Stomach (tissue), 8 donors: ENCODE measurements at regions not wholly inside any gene's neighbourhood (a gene's known extent, or its start where the extent isn't known, plus 50 kb on each side); places are given as distances from the start of the nearest gene placed in this dataset.

ENCODE experiments used
- DNase-seq, 2 donors: peaks; one replicate each; pipeline versions ENCODE4 v3.0.0 to v3.0.0-alpha.2; 2013 to 2019
- H3K27ac ChIP-seq, 5 donors: fragments of 200-600 bp in 4 of 5; sonication (generic) in 4 of 5; one replicate each; pipeline ENCODE4 v1.5.1; 2013 to 2019; ENCODE audit warnings: mild to moderate bottlenecking in 1 of 5, moderate library complexity in 1 of 5
- H3K27me3 ChIP-seq, 3 donors: fragments of 200-600 bp; sonication (generic); one replicate each; pipeline ENCODE4 v1.5.1; 2017 to 2019; ENCODE audit warnings: mixed run types in 1 of 3
- H3K36me3 ChIP-seq, 4 donors: fragments of 200-600 bp; sonication (generic); 1 replicate in 3 of 4; 2 replicates in 1 of 4; pipeline ENCODE4 v1.5.1; 2016 to 2019
- H3K4me1 ChIP-seq, 4 donors: fragments of 200-600 bp; sonication (generic); one replicate each; pipeline ENCODE4 v1.5.1; 2016 to 2019
- H3K4me3 ChIP-seq, 4 donors: fragments of 200-600 bp; sonication (generic) in 3 of 4; one replicate each; pipeline ENCODE4 v1.5.1; 2016 to 2019; ENCODE audit warnings: mild to moderate bottlenecking in 1 of 4
- H3K9me3 ChIP-seq, 4 donors: fragments of 200-600 bp; sonication (generic); one replicate each; pipeline ENCODE4 v1.5.1; 2016 to 2019
- CTCF ChIP-seq, 7 experiments: fragments of 450-650 bp in 4 of 7; fragments of 200-600 bp in 3 of 7; sonication (generic) in 3 of 7; IDR thresholded peaks; one replicate each; pipeline ENCODE4 v1.5.1; 2016 to 2019; ENCODE audit warnings: antibody characterized with exemption in 7 of 7, control low read depth in 2 of 7, mild to moderate bottlenecking in 1 of 7
- EP300 ChIP-seq: sonication (generic); formaldehyde crosslinking; IDR thresholded peaks from one replicate; pipeline ENCODE4 v1.6.1; 2017; ENCODE audit warnings: antibody characterized with exemption
- POLR2A ChIP-seq, 4 donors: fragments of 450-650 bp; IDR thresholded peaks; one replicate each; pipeline ENCODE4 v1.6.1; 2016; ENCODE audit warnings: antibody characterized with exemption in 4 of 4, control low read depth in 2 of 4, mild to moderate bottlenecking in 1 of 4, moderate library complexity in 1 of 4
- POLR2AphosphoS5 ChIP-seq, 3 donors: sonication (generic); formaldehyde crosslinking; IDR thresholded peaks; one replicate each; pipeline ENCODE4 v1.6.1; 2016; ENCODE audit warnings: antibody characterized with exemption in 3 of 3
- WGBS, 5 donors: extraction: QIAGEN DNeasy Blood & Tissue Kit in 3 of 5; methylation state at CpG; one replicate each; pipeline versions ENCODE4 v1.1.5 to v1.1.7; 2013 to 2018; 5-methylcytosine and 5-hydroxymethylcytosine counted together
- intact Hi-C: fragments of 100-400 bp; cut with DNase I; formaldehyde crosslinking; loops from one replicate; pipeline ENCODE4 v1.15.1; 2023; ENCODE audit warnings: low total_unique reads
- donor health status: healthy with polysubstance abuse.
- donor health status: Bipolar disorder and iron deficiency.
- donor health status: healthy.

DNA sequence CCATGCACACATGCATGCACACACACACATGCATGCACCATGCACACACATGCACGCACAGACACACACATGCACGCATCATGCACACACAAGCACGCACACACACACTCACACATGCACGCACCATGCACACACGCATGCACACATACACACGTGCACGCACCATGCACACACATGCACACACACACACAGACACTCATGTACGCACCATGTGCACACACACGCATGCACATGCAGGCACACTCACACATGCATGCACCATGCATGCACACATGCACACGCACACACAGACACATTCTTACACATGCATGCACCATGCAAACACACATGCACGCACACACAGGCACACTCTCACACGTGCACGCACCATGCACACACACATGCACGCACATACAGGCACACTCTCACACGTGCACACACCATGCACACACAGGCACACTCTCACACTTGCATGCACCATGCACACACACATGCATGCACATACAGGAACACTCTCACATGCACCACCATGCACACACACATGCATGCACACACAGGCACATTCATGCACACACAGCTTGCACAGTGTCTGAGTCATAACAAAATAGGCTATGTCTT, 117.5 kb downstream of the TENT4A start:
- Histone ChIP-seq H3K27me3 (no peaks in the 10 kb centered on the region), H3K4me3 (no peak overlapping the region), H3K36me3 (no peaks in the 10 kb centered on the region), H3K4me1 (peaks cover 0 to 8% (median 0%) of the 10 kb centered on the region in 4 donors), H3K9me3 (peaks cover 0 to 7% (median 0%) of the 10 kb centered on the region in 4 donors), H3K27ac (no peak overlapping the region)
- intact Hi-C loops, result no loop called here
- TF ChIP-seq CTCF (IDR thresholded peaks at IDR 0.05) (no peak), EP300 (no peak), POLR2A (IDR thresholded peaks at IDR 0.05) (no peak), POLR2AphosphoS5 (IDR thresholded peaks at IDR 0.05) (no peak)
- no peak for DNase-seq
- 88 to 98% (median 92%) methylated on average over 15 of the region's 15 CpGs for WGBS, 5 donors

DNA sequence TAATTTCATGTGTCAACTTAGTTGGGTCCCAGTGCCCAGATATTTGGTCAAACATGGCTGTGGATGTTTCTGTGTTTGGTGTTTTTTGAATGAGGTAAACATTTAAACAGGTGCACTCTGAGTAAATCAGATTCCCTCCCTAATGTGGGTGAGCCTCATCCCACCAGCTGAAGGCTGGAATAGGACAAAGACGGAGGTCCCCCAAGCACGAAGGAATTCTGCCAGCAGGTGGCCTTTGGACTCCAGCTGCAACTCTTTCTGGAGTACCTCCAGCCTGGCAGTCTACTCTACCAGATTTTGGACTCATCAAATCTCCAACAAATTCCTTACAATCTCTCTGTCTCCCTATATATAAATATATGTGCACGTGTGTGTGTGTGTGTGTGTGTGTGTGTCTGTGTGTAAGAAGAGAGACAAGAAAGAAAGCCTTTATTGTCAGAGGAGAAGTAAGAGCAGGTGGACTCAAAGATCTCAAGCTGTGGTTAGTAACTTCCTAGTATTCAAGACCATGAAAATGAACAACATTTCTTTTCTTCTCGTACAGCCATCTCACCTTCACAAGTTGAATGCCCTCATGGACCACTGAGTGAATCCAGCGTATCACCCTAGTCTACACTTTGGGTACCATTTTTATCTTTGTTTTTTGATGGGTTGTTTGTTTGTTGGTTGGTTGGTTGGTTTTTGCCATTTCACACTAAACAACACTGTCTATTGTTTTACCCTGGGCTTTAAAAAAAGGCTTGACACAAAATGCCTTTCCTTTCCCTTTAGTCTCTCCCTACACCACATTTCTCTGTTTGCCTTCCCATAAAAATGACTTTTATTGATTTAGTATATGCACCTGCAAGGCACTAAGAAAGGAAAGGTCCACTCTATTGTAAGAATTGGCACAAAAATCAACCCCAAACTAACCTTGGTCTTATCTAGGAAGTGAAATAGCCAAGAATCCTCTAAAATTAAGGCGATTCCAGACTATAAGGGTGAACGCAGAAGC, 118.7 kb downstream of the TENT4A start:
- no peak for DNase-seq
- H3K9me3 ChIP-seq, result peaks cover 0 to 9% (median 0%) of the 10 kb centered on the region in 4 donors
- H3K27ac ChIP-seq, result no peak overlapping the region
- intact Hi-C loops, result no loop called here
- no peaks in the 10 kb centered on the region for H3K27me3 ChIP-seq
- WGBS, 5 donors, result 71 to 77% (median 73%) methylated on average over 7 of the region's 7 CpGs
- no peak overlapping the region for H3K4me3 ChIP-seq
- no peaks in the 10 kb centered on the region for H3K36me3 ChIP-seq
- TF ChIP-seq POLR2AphosphoS5 (IDR thresholded peaks at IDR 0.05) (no peak), CTCF (IDR thresholded peaks at IDR 0.05) (no peak), EP300 (no peak), POLR2A (IDR thresholded peaks at IDR 0.05) (no peak)
- peaks cover 0 to 8% (median 0%) of the 10 kb centered on the region in 4 donors for H3K4me1 ChIP-seq

- peaks cover 0 to 19% (median 0%) of the 10 kb centered on the region in 4 donors for H3K9me3 ChIP-seq
- 34 to 71% (median 63%) methylated on average over 2 of the region's 2 CpGs for WGBS, 5 donors
- no peaks in the 10 kb centered on the region for H3K36me3 ChIP-seq
- no peak overlapping the region for H3K4me3 ChIP-seq
- intact Hi-C loops, result no loop called here
- peaks cover 0 to 8% (median 0%) of the 10 kb centered on the region in 4 donors for H3K4me1 ChIP-seq
- peaks cover 0 to 3% (median 0%) of the 10 kb centered on the region in 3 donors for H3K27me3 ChIP-seq
- no peak overlapping the region for H3K27ac ChIP-seq
- no peak for TF ChIP-seq POLR2AphosphoS5 (IDR thresholded peaks at IDR 0.05)
- no peak for DNase-seq
Observed at GRCh38 chr5:6832994-6833393, 119.8 kb downstream of the TENT4A start.

- 80 to 100% (median 86%) methylated on average over 1 of the region's 1 CpG for WGBS, 5 donors
- intact Hi-C loops, result no loop called here
- Histone ChIP-seq H3K4me3 (no peak overlapping the region), H3K4me1 (peaks cover 0 to 8% (median 0%) of the 10 kb centered on the region in 4 donors), H3K36me3 (no peaks in the 10 kb centered on the region), H3K27ac (no peak overlapping the region), H3K9me3 (peaks cover 0 to 19% (median 0%) of the 10 kb centered on the region in 4 donors), H3K27me3 (peaks cover 0 to 7% (median 0%) of the 10 kb centered on the region in 3 donors)
- TF ChIP-seq POLR2A (IDR thresholded peaks at IDR 0.05) (no peak), EP300 (no peak), CTCF (IDR thresholded peaks at IDR 0.05) (no peak), POLR2AphosphoS5 (IDR thresholded peaks at IDR 0.05) (no peak)
- DNase-seq, result no peak
Observed at GRCh38 chr5:6833406-6833805, 120.2 kb downstream of the TENT4A start.
